SK-N-SH (cell line): ENCODE measurements at regions not wholly inside any gene's neighbourhood (a gene's known extent, or its start where the extent isn't known, plus 50 kb on each side); places are given as distances from the start of the nearest gene placed in this dataset.

Experiments used
- CTCF ChIA-PET: fragments of 300-600, 350-600 bp; formaldehyde crosslinking; extraction: SDS; loops from one replicate; lab custom pipeline; 2021; lab: Yijun Ruan, JAX
- POLR2A ChIA-PET: fragments of 350-600 bp; sonication (Branson Sonifier 250); formaldehyde crosslinking; extraction: SDS; loops from one replicate; lab custom pipeline; 2020; ENCODE audit warnings: antibody characterized with exemption, inconsistent platforms; lab: Yijun Ruan, JAX
- DNase-seq: peaks from one replicate; pipeline ENCODE4 v3.0.0; 2012
- H2AFZ ChIP-seq: fragments of 200-600 bp; sonication (generic); 2 replicates; pipeline ENCODE4 v1.8.1; 2016; ENCODE audit warnings: antibody characterized with exemption, mild to moderate bottlenecking, low read depth
- H3F3A ChIP-seq: fragments of 200-600 bp; sonication (generic); replicated peaks from 2 replicates; pipeline ENCODE3; 2016; ENCODE audit warnings: antibody characterized with exemption, mild to moderate bottlenecking; ENCODE audit not compliant: insufficient read depth
- H3K27ac ChIP-seq, 2 experiments: fragments of 200-500 bp in 1 of 2; fragments of 200-600 bp in 1 of 2; sonication (Bioruptor generic) in 1 of 2; sonication (generic), shearing (Covaris generic) in 1 of 2; 2 replicates each; pipeline versions ENCODE4 v1.5.1 to v1.6.1; 2014 to 2016; ENCODE audit warnings: low read depth in 2 of 2, inconsistent platforms in 1 of 2, low read length in 1 of 2, mild to moderate bottlenecking in 1 of 2, mixed read lengths in 1 of 2
- H3K27me3 ChIP-seq: fragments of 200-600 bp; sonication (generic), shearing (Covaris generic); 2 replicates; pipeline ENCODE4 v1.6.1; 2016; ENCODE audit warnings: mixed run types; ENCODE audit not compliant: insufficient read depth
- H3K36me3 ChIP-seq, 2 experiments: fragments of 200-500 bp in 1 of 2; fragments of 200-600 bp in 1 of 2; sonication (Bioruptor generic) in 1 of 2; sonication (generic) in 1 of 2; replicated peaks in 1 of 2; 2 replicates each; pipeline versions ENCODE3 to v1.5.1; 2014 to 2016; ENCODE audit warnings: low read length in 1 of 2, mild to moderate bottlenecking in 1 of 2; ENCODE audit not compliant: insufficient read depth in 2 of 2, control insufficient read depth in 1 of 2
- H3K4me1 ChIP-seq, 2 experiments: fragments of 200-500 bp in 1 of 2; fragments of 200-600 bp in 1 of 2; sonication (Bioruptor generic) in 1 of 2; sonication (generic), shearing (Covaris generic) in 1 of 2; 2 replicates each; pipeline versions ENCODE4 v1.5.1 to v1.6.1; 2014 to 2016; ENCODE audit warnings: low read depth in 1 of 2, low read length in 1 of 2, mixed run types in 1 of 2; ENCODE audit not compliant: insufficient read depth in 2 of 2, control insufficient read depth in 1 of 2
- H3K4me2 ChIP-seq: fragments of 200-600 bp; sonication (generic), shearing (Covaris generic); 2 replicates; pipeline ENCODE4 v1.6.1; 2017; ENCODE audit warnings: mixed run types
- H3K4me3 ChIP-seq, 2 experiments: fragments of 200-500 bp in 1 of 2; fragments of 200-600 bp in 1 of 2; sonication (Bioruptor generic) in 1 of 2; sonication (generic), shearing (Covaris generic) in 1 of 2; 2 replicates each; pipeline versions ENCODE4 v1.5.1 to v1.8.1; 2014 to 2016; ENCODE audit warnings: low read depth in 2 of 2, inconsistent platforms in 1 of 2, low read length in 1 of 2, mild to moderate bottlenecking in 1 of 2, mixed read lengths in 1 of 2, moderate library complexity in 1 of 2
- H3K79me2 ChIP-seq: fragments of 200-600 bp; sonication (generic); 2 replicates; pipeline ENCODE4 v1.8.1; 2017; ENCODE audit warnings: mild to moderate bottlenecking; ENCODE audit not compliant: insufficient read depth
- H3K9ac ChIP-seq: fragments of 200-600 bp; sonication (generic); 2 replicates; pipeline ENCODE4 v1.6.1; 2017; ENCODE audit warnings: mixed run types
- H3K9me2 ChIP-seq: fragments of 200-600 bp; sonication (generic); 2 replicates; pipeline ENCODE4 v1.6.1; 2017; ENCODE audit warnings: mixed run types
- H3K9me3 ChIP-seq: fragments of 200-600 bp; sonication (generic); 2 replicates; pipeline ENCODE4 v1.6.1; 2017; ENCODE audit warnings: mixed run types, mild to moderate bottlenecking, moderate library complexity
- H4K20me1 ChIP-seq: fragments of 200-600 bp; sonication (generic); 2 replicates; pipeline ENCODE4 v1.6.1; 2017; ENCODE audit warnings: mild to moderate bottlenecking, mixed run types; ENCODE audit not compliant: insufficient read depth
- CHD2 ChIP-seq: fragments of 150-350 bp; IDR thresholded peaks from 2 replicates; pipeline ENCODE4 v1.6.1; 2018; ENCODE audit warnings: low read length; ENCODE audit not compliant: partially characterized antibody
- EP300 ChIP-seq, 2 experiments: IDR thresholded peaks; 2 replicates each; pipeline versions ENCODE4 v1.4.0 to v1.6.1; 2012; ENCODE audit warnings: borderline replicate concordance in 1 of 2, low read depth in 1 of 2, low read length in 1 of 2
- FOSL2 ChIP-seq: IDR thresholded peaks from 2 replicates; pipeline ENCODE4 v1.4.0; 2012; ENCODE audit warnings: low read depth, mild to moderate bottlenecking, moderate library complexity, borderline replicate concordance
- IRF3 ChIP-seq: fragments of 150-350 bp; IDR thresholded peaks from 2 replicates; pipeline ENCODE4 v1.6.1; 2016; ENCODE audit warnings: mild to moderate bottlenecking, low read depth, low read length
- JUND ChIP-seq: IDR thresholded peaks from 2 replicates; pipeline ENCODE4 v1.4.0; 2012
- MAX ChIP-seq: IDR thresholded peaks from 2 replicates; pipeline ENCODE4 v1.4.0; 2012; ENCODE audit warnings: low read depth
- MXI1 ChIP-seq: IDR thresholded peaks from 2 replicates; pipeline ENCODE4 v1.6.1; 2012; ENCODE audit warnings: mild to moderate bottlenecking, low read depth, low read length, improper control_type of control experiment
- POLR2AphosphoS5 ChIP-seq: IDR thresholded peaks from 2 replicates; pipeline ENCODE4 v1.6.1; 2012; ENCODE audit warnings: low read depth, low read length
- RAD21 ChIP-seq: IDR thresholded peaks from 2 replicates; pipeline ENCODE4 v1.6.1; 2012; ENCODE audit warnings: mild to moderate bottlenecking, low read length
- RCOR1 ChIP-seq: fragments of 150-350 bp; IDR thresholded peaks from 2 replicates; pipeline ENCODE4 v1.6.1; 2017; ENCODE audit warnings: antibody characterized with exemption, low read length
- SMC3 ChIP-seq: IDR thresholded peaks from 2 replicates; pipeline ENCODE4 v1.6.1; 2012; ENCODE audit warnings: low read depth, low read length, improper control_type of control experiment
- TCF12 ChIP-seq: IDR thresholded peaks from 2 replicates; pipeline ENCODE4 v1.4.0; 2012
- USF2 ChIP-seq: fragments of 150-350 bp; IDR thresholded peaks from 2 replicates; pipeline ENCODE4 v1.6.1; 2017; ENCODE audit warnings: antibody characterized with exemption, low read length, low read depth, borderline replicate concordance
- ZBTB33 ChIP-seq: IDR thresholded peaks from 2 replicates; pipeline ENCODE4 v1.4.0; 2012; ENCODE audit warnings: low read depth, borderline replicate concordance
- WGBS: methylation state at CpG from one replicate; pipeline ENCODE4 v1.1.6; 2017; ENCODE audit warnings: low lambda C conversion rate; 5-methylcytosine and 5-hydroxymethylcytosine counted together
- TF ChIP-seq, protein P1 (sequence below): IDR thresholded peaks from 2 replicates; pipeline ENCODE4 v1.6.1; 2012; ENCODE audit warnings: mild to moderate bottlenecking, low read depth, low read length, moderate library complexity
- TF ChIP-seq, protein P2 (sequence below): IDR thresholded peaks from 2 replicates; pipeline ENCODE4 v1.4.0; 2012; ENCODE audit warnings: low read depth, borderline replicate concordance

DNA sequence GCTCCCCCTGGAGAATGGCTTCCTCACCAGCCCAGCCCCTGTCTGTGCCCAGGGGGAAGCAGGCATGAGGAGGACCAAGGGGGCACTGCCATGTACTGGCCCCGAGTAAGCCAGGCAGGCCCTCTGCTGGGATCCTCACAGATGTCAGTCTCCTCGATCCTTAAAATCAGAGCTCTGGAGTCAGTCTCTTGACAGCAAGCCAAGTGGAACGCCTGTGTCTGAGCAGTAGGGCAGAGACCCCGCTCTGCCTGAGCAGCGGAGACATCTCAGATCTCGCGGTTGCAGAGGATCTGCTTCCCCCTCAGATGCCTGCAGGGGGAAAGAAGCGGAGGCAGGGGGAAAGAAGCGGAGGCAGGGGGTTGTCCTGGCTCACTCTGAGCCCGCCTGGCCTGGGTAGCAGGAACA is 92.6 kb downstream of the SNX5 start:
- Histone ChIP-seq H2AFZ (0 out of 2 replicates have a peak overlapping the region, but pooled peaks have one; percentile 25), H3K27ac (peak overlapping the region in 1 of 2 experiments; percentile 29; a peak in 2 of 4 replicates)
- CTCF ChIA-PET: interaction anchor here (1.3 to 1.4 kb wide), 3 partner anchors 9 to 22 kb away, joined by 3 to 5 read pairs (median 4); no protein-coding TSS in a partner anchor

DNA sequence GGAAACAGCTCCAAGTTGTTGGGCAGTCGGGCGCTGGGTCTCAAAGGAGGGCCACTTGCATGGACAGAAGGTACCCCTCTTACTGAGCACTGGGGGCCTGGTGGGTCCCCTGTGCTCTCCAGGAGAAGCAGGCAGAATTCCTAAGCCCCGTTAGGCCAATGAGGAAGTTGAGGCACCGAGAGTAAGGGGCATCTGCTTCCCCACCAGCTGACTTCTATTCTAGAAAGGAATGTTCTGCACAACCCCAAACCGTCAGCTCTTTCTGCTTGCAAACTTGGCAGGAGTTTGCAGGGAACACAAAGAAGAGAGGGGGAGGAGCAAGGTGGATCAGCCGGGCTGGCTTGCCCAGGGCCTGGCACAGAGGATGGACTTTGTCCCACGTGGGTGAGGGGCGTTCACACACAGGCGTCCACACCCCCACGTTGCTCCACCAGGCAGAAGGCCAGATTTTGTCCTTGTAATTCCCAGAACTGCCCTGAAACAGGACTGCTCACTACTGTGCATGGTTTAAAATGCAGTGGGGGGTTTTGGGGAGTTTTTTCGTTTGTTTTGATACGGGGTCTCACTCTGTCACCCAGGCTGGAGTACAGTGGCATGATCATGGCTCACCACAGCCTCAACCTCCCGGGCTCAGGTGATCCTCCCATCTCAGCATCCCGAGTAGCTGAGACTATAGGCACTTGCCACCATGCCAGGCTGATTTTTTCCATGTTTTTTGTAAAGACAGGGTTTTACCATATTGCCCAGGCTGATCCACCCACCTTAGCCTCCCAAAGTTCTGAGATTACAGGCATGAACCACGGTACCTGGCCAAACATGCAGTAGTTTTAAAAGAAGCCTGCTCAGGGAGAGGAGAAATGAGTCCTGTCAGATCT is 93.3 kb downstream of the SNX5 start:
- TF ChIP-seq TCF12: 0 out of 2 replicates have a peak, but pooled peaks have one; percentile 12
- TF ChIP-seq, protein P1, sequence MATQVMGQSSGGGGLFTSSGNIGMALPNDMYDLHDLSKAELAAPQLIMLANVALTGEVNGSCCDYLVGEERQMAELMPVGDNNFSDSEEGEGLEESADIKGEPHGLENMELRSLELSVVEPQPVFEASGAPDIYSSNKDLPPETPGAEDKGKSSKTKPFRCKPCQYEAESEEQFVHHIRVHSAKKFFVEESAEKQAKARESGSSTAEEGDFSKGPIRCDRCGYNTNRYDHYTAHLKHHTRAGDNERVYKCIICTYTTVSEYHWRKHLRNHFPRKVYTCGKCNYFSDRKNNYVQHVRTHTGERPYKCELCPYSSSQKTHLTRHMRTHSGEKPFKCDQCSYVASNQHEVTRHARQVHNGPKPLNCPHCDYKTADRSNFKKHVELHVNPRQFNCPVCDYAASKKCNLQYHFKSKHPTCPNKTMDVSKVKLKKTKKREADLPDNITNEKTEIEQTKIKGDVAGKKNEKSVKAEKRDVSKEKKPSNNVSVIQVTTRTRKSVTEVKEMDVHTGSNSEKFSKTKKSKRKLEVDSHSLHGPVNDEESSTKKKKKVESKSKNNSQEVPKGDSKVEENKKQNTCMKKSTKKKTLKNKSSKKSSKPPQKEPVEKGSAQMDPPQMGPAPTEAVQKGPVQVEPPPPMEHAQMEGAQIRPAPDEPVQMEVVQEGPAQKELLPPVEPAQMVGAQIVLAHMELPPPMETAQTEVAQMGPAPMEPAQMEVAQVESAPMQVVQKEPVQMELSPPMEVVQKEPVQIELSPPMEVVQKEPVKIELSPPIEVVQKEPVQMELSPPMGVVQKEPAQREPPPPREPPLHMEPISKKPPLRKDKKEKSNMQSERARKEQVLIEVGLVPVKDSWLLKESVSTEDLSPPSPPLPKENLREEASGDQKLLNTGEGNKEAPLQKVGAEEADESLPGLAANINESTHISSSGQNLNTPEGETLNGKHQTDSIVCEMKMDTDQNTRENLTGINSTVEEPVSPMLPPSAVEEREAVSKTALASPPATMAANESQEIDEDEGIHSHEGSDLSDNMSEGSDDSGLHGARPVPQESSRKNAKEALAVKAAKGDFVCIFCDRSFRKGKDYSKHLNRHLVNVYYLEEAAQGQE: no peak
- no peak for TF ChIP-seq RAD21
- no peak for TF ChIP-seq USF2
- no peak for TF ChIP-seq SMC3
- 0 out of 2 replicates have a peak, but pooled peaks have one; percentile 28 for TF ChIP-seq MXI1
- 0 out of 2 replicates have a peak, but pooled peaks have one; percentile 29 for TF ChIP-seq MAX
- TF ChIP-seq, protein P2, sequence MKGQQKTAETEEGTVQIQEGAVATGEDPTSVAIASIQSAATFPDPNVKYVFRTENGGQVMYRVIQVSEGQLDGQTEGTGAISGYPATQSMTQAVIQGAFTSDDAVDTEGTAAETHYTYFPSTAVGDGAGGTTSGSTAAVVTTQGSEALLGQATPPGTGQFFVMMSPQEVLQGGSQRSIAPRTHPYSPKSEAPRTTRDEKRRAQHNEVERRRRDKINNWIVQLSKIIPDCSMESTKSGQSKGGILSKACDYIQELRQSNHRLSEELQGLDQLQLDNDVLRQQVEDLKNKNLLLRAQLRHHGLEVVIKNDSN: peak; percentile 55; the same call in 1 of the 2 replicates
- TF ChIP-seq ZBTB33: no peak
- Histone ChIP-seq H2AFZ (0 out of 2 replicates have a peak overlapping the region, but pooled peaks have one; percentile 25), H3K9ac (no peak overlapping the region), H4K20me1 (no peaks in the 10 kb centered on the region), H3K4me1 (peaks cover 16 to 28% of the 10 kb centered on the region in 2 experiments), H3K36me3 (no peaks in the 10 kb centered on the region), H3F3A (peaks cover 2% of the 10 kb centered on the region), H3K9me3 (no peaks in the 10 kb centered on the region), H3K27me3 (peaks cover 5% of the 10 kb centered on the region; the same call in 1 of the 2 replicates), H3K4me2 (peak overlapping the region; percentile 4; the same call in 1 of the 2 replicates), H3K27ac (peak overlapping the region in 1 of 2 experiments; percentile 29; a peak in 2 of 4 replicates), H3K9me2 (no peaks in the 10 kb centered on the region), H3K4me3 (no peak overlapping the region), H3K79me2 (no peaks in the 10 kb centered on the region)
- WGBS: 46% methylated on average over 13 of the region's 15 CpGs
- POLR2A ChIA-PET: no interaction called here
- no peak for DNase-seq
- CTCF ChIA-PET: interaction anchor here (0.9 to 1.5 kb wide), 7 partner anchors 10 to 258 kb away, joined by 3 to 5 read pairs (median 3); partner anchors contain the start of gene RRBP1

More for the DNA sequence above, 92.6 kb downstream of the SNX5 start:
- H3K9ac ChIP-seq: no peak overlapping the region
- WGBS: 31% methylated on average over 9 of the region's 10 CpGs
- H3K9me2 ChIP-seq: no peaks in the 10 kb centered on the region
- POLR2A ChIA-PET: no interaction called here
- no peaks in the 10 kb centered on the region for H3K79me2 ChIP-seq
- H3F3A ChIP-seq: peaks cover 2% of the 10 kb centered on the region
- H3K27me3 ChIP-seq: no peaks in the 10 kb centered on the region
- H3K4me3 ChIP-seq: no peak overlapping the region
- no peak for TF ChIP-seq EP300 (IDR thresholded peaks at IDR 0.05; ENCODE audit: borderline replicate concordance in 1 of 2, low read depth in 1 of 2, low read length in 1 of 2)
- TF ChIP-seq RCOR1: 0 out of 2 replicates have a peak, but pooled peaks have one; percentile 14
- TF ChIP-seq RAD21: peak; percentile 39
- TF ChIP-seq JUND: no peak
- no peak for TF ChIP-seq IRF3
- TF ChIP-seq CHD2: peak; percentile 95
- no peak for TF ChIP-seq FOSL2
- TF ChIP-seq POLR2AphosphoS5: no peak
- H3K9me3 ChIP-seq: no peaks in the 10 kb centered on the region
- H3K4me1 ChIP-seq: peaks cover 16 to 28% of the 10 kb centered on the region in 2 experiments
- no peaks in the 10 kb centered on the region for H3K36me3 ChIP-seq
- no peak overlapping the region; the same call in 1 of the 2 replicates for H3K4me2 ChIP-seq
- H4K20me1 ChIP-seq: no peaks in the 10 kb centered on the region
- peak; percentile 73 for DNase-seq
